Panc1 (cell line): ENCODE measurements at regions not wholly inside any gene's neighbourhood (a gene's known extent, or its start where the extent isn't known, plus 50 kb on each side); places are given as distances from the start of the nearest gene placed in this dataset.

Source experiments
- ATAC-seq: fragments of 200-7000 bp; cut with Tn5 transposase; 2 replicates; pipeline ENCODE4 v1.9.1; 2020; ENCODE audit warnings: mild to moderate bottlenecking, moderate library complexity
- BruUV-seq: library from RNA; stranded (reverse); fragments of 400-500 nt; replicated peaks from 2 replicates; lab custom pipeline; 2021; lab: Mats Ljungman, UMichigan
- CTCF ChIA-PET: fragments of 300-600 bp; sonication (Branson Sonifier 250); formaldehyde crosslinking; loops from one replicate; lab custom pipeline; 2022; ENCODE audit warnings: antibody characterized with exemption; lab: Charles Lee
- POLR2A ChIA-PET: fragments of 300-600 bp; sonication (Branson Sonifier 250); formaldehyde crosslinking; loops from one replicate; lab custom pipeline; 2022; ENCODE audit warnings: antibody characterized with exemption; lab: Charles Lee
- DNase-seq: peaks from one replicate; pipeline ENCODE4 v3.0.0-alpha.2; 2010; ENCODE audit warnings: low read depth, low spot score
- H3K27ac ChIP-seq: 2 replicates; pipeline ENCODE4 v1.5.1; 2011; ENCODE audit warnings: mild to moderate bottlenecking, low read length, inconsistent platforms
- H3K27me3 ChIP-seq: fragments of 200-500 bp; sonication (Bioruptor generic); 2 replicates; pipeline ENCODE4 v1.6.0; 2014; ENCODE audit warnings: low read length, inconsistent platforms; ENCODE audit not compliant: control insufficient read depth, insufficient read depth
- H3K36me3 ChIP-seq: fragments of 200-500 bp; sonication (Bioruptor generic); 2 replicates; pipeline ENCODE4 v1.5.1; 2014; ENCODE audit warnings: inconsistent platforms, mild to moderate bottlenecking, low read length, moderate library complexity; ENCODE audit not compliant: control insufficient read depth, insufficient read depth
- H3K4me1 ChIP-seq: 2 replicates; pipeline ENCODE4 v1.5.1; 2011; ENCODE audit warnings: inconsistent platforms, mild to moderate bottlenecking, low read length, moderate library complexity; ENCODE audit not compliant: control insufficient read depth, insufficient read depth
- H3K4me3 ChIP-seq, 2 experiments: 2 replicates each; pipeline ENCODE4 v1.5.1; 2011 to 2012; ENCODE audit warnings: low read depth in 2 of 2, low read length in 2 of 2, mild to moderate bottlenecking in 2 of 2, inconsistent platforms in 1 of 2, moderate library complexity in 1 of 2
- H3K9me3 ChIP-seq: fragments of 200-500 bp; sonication (Bioruptor generic); 2 replicates; pipeline ENCODE4 v1.5.1; 2014; ENCODE audit warnings: low read depth, mild to moderate bottlenecking, inconsistent platforms, low read length, moderate library complexity; ENCODE audit not compliant: control insufficient read depth, insufficient read depth
- POLR2AphosphoS5 ChIP-seq: IDR thresholded peaks from 2 replicates; pipeline ENCODE4 v1.6.1; 2012; ENCODE audit warnings: mild to moderate bottlenecking, low read depth, low read length, moderate library complexity
- SIN3A ChIP-seq: IDR thresholded peaks from 2 replicates; pipeline ENCODE4 v1.6.1; 2012; ENCODE audit warnings: low read depth, mild to moderate bottlenecking, low read length, moderate library complexity, borderline replicate concordance; ENCODE audit not compliant: insufficient read depth
- TCF7L2 ChIP-seq: IDR thresholded peaks from 2 replicates; pipeline ENCODE4 v1.6.1; 2011; ENCODE audit warnings: mild to moderate bottlenecking, low read depth, low read length, inconsistent platforms
- in situ Hi-C: cut with HindIII; loops from 2 replicates; pipeline ENCODE4 v1.10.0; 2016; ENCODE audit warnings: low sequenced_read_pairs, low pct_unique_long_range_greater_than_20kb
- intact Hi-C: fragments of 100-400 bp; cut with micrococcal nuclease; formaldehyde crosslinking; loops from one replicate; pipeline ENCODE4 v1.10.0; 2022; ENCODE audit not compliant: unreplicated experiment
- TF ChIP-seq, protein P1 (sequence below): fragments of 450-650 bp; IDR thresholded peaks from 2 replicates; pipeline ENCODE4 v1.5.1; 2017; ENCODE audit warnings: mild to moderate bottlenecking
- TF ChIP-seq, protein P2 (sequence below), 2 experiments: IDR thresholded peaks; 2 replicates each; pipeline ENCODE4 v1.6.1; 2011 to 2012; ENCODE audit warnings: low read depth in 2 of 2, control low read depth in 1 of 2, low read length in 1 of 2, mild to moderate bottlenecking in 1 of 2, moderate library complexity in 1 of 2; ENCODE audit not compliant: insufficient read depth in 1 of 2

DNA sequence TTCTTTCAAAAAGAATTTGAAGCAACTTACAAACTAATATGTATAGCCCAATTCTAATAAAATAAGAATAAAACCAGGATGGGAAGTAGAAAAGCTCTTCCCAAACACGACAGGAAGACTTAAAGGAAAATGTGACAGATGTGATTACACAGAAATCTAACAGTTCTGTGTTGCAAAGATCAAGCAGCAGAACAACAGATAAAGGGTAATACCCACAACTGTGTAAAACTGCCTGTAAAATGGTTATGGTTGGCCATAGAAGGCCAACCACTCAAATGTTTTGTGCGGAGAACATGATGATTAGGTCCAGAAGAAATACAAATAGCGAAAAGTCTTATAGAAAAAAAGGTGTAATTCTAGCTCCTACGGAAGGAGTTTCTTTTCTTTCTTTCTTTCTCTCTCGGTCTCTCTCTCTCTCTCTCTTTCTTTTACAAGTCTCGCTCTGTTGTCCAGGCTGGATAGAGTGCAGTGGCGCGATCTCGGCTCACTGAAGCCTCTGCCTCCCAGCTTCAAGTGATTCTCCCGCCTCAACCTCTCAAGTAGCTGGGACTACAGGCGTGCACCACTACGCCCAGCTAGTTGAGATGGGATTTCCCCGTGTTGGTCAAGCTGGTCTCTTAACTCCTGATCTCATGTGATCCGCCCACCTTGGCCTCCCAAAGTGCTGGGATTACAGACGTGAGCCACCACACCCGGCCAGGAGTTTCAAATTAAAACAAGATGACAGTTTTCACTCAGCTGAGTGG is 128.5 kb downstream of the QRSL1 start:
- no peaks in the 10 kb centered on the region for H3K36me3 ChIP-seq
- peaks cover 3% of the 10 kb centered on the region for H3K27me3 ChIP-seq
- H3K27ac ChIP-seq: no peak overlapping the region
- ChIA-PET POLR2A (no interaction called here), CTCF (no interaction called here)
- no peak overlapping the region for H3K4me3 ChIP-seq
- H3K4me1 ChIP-seq: no peaks in the 10 kb centered on the region
- no TSS peak for BruUV-seq
- no peaks in the 10 kb centered on the region for H3K9me3 ChIP-seq
- no peak for ATAC-seq
- intact Hi-C loops (no loop called here), in situ Hi-C loops (no loop called here)
- TF ChIP-seq, protein P1, sequence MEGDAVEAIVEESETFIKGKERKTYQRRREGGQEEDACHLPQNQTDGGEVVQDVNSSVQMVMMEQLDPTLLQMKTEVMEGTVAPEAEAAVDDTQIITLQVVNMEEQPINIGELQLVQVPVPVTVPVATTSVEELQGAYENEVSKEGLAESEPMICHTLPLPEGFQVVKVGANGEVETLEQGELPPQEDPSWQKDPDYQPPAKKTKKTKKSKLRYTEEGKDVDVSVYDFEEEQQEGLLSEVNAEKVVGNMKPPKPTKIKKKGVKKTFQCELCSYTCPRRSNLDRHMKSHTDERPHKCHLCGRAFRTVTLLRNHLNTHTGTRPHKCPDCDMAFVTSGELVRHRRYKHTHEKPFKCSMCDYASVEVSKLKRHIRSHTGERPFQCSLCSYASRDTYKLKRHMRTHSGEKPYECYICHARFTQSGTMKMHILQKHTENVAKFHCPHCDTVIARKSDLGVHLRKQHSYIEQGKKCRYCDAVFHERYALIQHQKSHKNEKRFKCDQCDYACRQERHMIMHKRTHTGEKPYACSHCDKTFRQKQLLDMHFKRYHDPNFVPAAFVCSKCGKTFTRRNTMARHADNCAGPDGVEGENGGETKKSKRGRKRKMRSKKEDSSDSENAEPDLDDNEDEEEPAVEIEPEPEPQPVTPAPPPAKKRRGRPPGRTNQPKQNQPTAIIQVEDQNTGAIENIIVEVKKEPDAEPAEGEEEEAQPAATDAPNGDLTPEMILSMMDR: no peak
- no peak for TF ChIP-seq SIN3A
- TF ChIP-seq TCF7L2: no peak
- TF ChIP-seq POLR2AphosphoS5: no peak
- TF ChIP-seq, protein P2, sequence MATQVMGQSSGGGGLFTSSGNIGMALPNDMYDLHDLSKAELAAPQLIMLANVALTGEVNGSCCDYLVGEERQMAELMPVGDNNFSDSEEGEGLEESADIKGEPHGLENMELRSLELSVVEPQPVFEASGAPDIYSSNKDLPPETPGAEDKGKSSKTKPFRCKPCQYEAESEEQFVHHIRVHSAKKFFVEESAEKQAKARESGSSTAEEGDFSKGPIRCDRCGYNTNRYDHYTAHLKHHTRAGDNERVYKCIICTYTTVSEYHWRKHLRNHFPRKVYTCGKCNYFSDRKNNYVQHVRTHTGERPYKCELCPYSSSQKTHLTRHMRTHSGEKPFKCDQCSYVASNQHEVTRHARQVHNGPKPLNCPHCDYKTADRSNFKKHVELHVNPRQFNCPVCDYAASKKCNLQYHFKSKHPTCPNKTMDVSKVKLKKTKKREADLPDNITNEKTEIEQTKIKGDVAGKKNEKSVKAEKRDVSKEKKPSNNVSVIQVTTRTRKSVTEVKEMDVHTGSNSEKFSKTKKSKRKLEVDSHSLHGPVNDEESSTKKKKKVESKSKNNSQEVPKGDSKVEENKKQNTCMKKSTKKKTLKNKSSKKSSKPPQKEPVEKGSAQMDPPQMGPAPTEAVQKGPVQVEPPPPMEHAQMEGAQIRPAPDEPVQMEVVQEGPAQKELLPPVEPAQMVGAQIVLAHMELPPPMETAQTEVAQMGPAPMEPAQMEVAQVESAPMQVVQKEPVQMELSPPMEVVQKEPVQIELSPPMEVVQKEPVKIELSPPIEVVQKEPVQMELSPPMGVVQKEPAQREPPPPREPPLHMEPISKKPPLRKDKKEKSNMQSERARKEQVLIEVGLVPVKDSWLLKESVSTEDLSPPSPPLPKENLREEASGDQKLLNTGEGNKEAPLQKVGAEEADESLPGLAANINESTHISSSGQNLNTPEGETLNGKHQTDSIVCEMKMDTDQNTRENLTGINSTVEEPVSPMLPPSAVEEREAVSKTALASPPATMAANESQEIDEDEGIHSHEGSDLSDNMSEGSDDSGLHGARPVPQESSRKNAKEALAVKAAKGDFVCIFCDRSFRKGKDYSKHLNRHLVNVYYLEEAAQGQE (IDR thresholded peaks at IDR 0.05; ENCODE audit: insufficient read depth in 1 of 2, low read depth in 2 of 2, low read length in 1 of 2): no peak
- no peak for DNase-seq

DNA sequence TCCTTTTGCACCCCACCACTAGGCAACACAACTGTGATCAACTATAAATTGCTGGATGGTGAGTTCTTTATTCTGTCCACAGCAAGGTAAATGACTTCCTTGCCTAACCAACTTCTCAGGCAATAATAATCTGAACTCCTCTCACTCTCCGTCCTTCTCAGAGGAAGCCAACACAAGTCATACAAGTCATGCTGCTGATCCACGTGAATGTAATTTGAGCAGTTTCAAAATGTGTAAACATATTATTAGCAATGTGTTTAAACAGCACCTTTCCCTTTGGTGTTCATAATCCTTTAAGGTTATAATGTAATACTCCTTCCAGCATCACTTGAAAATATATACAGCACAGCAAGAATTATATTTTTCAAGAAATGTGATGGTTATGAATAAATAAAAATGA is 127.9 kb downstream of the QRSL1 start:
- ChIA-PET CTCF (no interaction called here), POLR2A (no interaction called here)
- in situ Hi-C loops: no loop called here
- Histone ChIP-seq H3K27ac (no peak overlapping the region), H3K36me3 (no peaks in the 10 kb centered on the region), H3K4me3 (no peak overlapping the region), H3K27me3 (peaks cover 3% of the 10 kb centered on the region), H3K4me1 (no peaks in the 10 kb centered on the region), H3K9me3 (no peaks in the 10 kb centered on the region)
- ATAC-seq (no peak), DNase-seq (no peak)
- intact Hi-C loops: no loop called here
- no TSS peak for BruUV-seq
- TF ChIP-seq TCF7L2 (no peak), POLR2AphosphoS5 (no peak), SIN3A (no peak)
- TF ChIP-seq, protein P1: no peak
- TF ChIP-seq, protein P2 (IDR thresholded peaks at IDR 0.05; ENCODE audit: insufficient read depth in 1 of 2, low read depth in 2 of 2, low read length in 1 of 2): no peak
